ENCODE measurements at regions not wholly inside any gene's neighbourhood (a gene's known extent, or its start where the extent isn't known, plus 50 kb on each side); places are given as distances from the start of the nearest gene placed in this dataset.
A peak's percentile ranks its signal among the peaks of the same experiment; 100 is the strongest.

DNA sequence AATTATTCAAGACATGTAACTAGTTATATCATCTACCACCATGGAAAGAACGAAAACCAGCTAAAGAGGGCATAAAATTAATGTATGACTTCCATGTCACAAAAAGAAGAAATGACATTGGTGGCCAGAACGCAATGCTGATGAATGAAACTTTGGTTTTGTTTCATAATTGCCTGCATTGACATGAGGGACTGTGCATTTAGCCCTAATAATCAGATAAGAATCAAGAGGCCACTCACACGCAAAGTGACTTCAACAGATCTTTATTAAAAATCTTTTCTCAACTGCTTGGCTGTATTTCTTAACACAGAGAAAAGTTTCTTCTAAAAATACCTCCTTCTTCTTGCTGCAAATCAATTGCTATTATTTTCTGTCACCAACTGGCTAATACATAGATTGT, 184.7 kb upstream of the RUNX1 start:
- no peak for DNase-seq

GRCh38 chr21:35232545-35233176, 183.6 kb upstream of the RUNX1 start:
- DNase-seq: peak; percentile 43 to 47

DNA sequence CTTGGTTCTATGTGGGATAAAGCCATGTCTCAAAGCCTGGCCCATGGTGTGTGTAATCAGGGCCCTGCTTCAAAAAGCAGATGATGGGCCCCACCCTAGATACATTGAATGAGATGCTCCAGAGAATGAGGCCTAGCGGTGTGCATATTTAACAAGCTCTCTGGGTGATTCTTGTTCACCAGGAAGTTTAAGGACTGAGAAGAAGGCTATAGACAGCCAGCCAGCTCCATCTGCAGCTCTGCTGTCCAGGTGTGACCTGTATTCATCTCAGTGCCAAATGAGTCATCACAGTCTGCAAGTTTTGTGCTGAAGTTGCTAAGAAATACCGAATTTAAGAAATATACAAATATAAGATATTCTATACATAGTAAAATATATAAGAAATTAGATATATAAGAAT, 182.0 kb upstream of the RUNX1 start:
- DNase-seq: no peak

GRCh38 chr21:35229290-35229689, 180.2 kb upstream of the RUNX1 start:
- no peak for DNase-seq

- no peak for DNase-seq
Observed at GRCh38 chr21:35227786-35228185, 178.7 kb upstream of the RUNX1 start.

- no peak for DNase-seq
Observed at GRCh38 chr21:35226968-35227744, 178.1 kb upstream of the RUNX1 start.

GRCh38 chr21:35226328-35226727, 177.2 kb upstream of the RUNX1 start:
- no peak for DNase-seq

GRCh38 chr21:35225573-35225972, 176.5 kb upstream of the RUNX1 start:
- DNase-seq: no peak

GRCh38 chr21:35223480-35224156, 174.5 kb upstream of the RUNX1 start:
- DNase-seq: no peak

GRCh38 chr21:35222541-35222941, 173.4 kb upstream of the RUNX1 start:
- DNase-seq: no peak

GRCh38 chr21:35222021-35222420, 172.9 kb upstream of the RUNX1 start:
- DNase-seq: no peak

DNA sequence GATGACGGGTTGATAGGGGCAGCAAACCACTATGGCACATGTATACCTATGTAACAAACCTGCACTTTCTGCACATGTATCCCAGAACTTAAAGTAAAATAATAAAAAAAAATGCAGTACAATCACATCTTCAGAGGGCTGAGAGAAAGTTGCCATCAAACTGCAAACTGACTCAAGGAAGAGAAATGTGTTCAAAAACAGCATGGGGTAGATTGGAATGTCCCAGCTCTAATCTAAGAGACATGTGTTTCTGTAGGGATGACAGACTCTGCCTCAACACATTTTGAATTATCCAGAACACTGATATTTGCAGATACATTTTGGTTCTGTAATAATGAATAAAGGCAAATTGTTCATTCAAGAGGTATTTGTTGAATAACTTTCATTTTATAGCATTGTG, 171.2 kb upstream of the RUNX1 start:
- no peak for DNase-seq

DNA sequence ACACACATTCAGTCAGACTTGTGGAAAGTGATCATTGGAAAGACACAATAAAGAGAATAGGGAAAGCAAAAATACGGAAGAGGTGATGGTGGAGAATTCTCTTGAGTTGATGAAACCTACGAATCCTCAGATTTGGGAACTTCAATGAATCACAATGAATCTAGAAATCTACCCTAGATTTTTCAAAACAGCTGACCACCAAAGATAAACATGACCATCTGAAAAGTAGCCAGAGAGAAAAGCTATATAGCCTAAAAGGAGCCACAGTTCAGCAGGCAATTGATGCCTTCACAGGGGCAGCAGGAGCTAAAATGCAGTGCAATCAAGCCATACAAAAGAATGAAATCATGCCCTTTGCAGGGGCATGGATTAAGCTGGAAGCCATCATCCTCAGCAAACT, 170.6 kb upstream of the RUNX1 start:
- no peak for DNase-seq

DNA sequence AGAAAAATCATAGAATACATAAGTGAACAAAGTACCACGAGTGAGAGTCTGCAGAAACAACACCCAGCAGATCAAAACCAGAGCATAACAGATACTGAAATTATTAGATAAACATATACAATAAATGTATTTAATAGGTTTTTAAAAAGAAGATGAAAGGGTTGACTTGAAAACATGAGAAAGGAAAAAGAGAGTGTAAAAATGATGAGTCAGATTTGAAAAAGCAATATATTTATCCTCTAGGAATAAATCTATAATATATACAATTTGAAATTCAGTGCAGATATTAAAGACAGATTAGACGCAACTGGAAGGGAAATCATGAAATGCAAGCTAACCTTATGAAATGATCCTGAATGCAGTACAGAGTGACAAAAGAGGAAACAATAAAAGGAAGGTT, 170.2 kb upstream of the RUNX1 start:
- DNase-seq: no peak

DNA sequence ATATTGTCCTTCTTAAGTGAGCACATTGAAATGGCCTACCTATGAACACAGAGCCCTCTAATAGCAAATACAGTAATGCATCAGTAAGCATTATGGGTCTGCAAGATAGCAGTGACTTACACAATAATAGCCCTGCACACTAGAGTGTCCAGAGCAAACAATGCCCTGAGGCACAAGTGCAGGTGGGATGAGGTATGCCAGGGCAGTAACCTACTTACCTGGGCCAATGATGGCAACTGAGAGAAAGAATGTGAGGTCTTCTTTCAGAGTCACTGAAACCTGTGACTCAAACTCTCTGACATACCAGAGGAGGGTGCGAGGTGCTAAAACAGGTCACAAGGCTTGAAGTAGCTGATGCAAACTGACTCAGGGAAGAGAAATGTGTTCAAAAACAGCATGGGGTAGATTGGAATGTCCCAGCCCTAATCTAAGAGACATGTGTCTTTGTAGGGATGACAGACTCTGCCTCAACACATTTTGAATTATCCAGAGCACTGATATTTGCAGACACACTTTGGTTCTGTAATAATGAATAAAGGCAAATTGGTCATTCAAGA, 168.5 kb upstream of the RUNX1 start:
- peak in 1 of 2 experiments; percentile 74 for DNase-seq

GRCh38 chr21:35216996-35217395, 167.9 kb upstream of the RUNX1 start:
- DNase-seq: no peak

GRCh38 chr21:35215870-35216269, 166.8 kb upstream of the RUNX1 start:
- no peak for DNase-seq

GRCh38 chr21:35212393-35213127, 163.5 kb upstream of the RUNX1 start:
- DNase-seq: no peak

DNA sequence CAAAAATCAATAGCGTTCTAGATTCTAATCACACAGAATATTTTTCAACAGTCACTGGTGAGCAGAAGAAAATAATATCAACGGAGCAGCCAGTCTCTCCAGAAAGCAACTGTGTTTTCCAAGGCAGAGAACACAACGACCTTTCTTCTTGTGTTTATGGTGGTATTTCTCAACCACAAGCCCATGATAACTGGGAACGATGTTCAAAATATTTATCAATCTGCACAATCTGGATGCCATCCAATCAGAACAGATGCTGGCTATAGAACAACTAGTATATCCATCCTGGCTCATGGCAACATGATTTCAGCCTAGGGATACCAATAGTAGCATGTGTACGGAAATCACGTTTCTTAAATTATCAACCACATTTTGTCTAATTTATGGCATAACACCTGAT, 162.7 kb upstream of the RUNX1 start:
- no peak for DNase-seq

DNA sequence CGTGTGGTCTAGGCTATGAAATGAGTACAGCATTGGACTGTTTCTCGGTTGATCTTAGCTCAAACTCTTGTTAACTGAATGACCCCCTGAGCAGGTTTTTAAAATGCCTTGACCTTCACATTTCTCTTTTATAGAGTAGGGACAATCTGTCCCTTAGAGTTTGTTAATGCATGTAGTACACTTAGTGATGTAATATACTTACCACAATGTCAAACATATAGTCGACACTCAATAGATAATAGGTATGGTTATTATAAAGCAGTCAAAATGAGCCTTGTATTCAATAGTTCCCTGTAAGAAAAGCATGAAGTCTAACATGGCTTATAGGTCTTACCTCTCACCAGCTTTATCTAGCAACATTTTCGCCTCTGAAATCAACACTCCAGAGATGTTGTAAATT, 161.0 kb upstream of the RUNX1 start:
- no peak for DNase-seq

DNA sequence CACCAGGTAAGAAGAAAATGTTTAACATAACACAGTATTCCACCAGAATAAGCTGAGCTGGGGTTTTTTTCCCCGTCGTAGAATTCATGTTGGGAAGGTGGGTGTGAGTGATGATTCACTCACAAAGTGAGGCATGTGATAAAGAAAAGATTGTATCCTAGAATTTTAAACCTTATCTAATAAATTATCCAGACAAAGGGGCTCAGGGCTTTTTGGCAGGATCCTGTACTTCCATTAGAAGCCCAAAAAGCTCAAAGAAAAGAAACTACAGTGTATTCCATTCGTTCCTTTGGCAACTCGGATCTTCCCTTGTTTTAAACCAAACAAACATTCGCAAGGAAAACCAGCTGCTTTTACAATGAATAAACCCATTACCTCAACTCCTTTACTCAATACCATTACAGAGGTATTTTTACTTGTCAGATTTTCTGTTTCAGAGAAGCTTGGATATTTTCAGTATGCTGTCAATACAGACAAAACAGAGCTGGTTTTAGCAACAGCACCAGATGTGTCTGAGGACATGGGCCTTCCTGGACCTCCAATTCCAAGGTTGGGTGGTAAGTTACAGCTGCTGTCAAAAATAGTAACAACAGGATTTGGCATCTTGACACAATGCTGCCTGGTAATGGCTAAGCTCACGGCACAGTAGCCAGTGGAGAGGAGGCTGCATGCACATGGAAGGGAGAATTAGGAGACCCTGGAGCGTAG, 159.9 kb upstream of the RUNX1 start:
- DNase-seq: no peak

DNA sequence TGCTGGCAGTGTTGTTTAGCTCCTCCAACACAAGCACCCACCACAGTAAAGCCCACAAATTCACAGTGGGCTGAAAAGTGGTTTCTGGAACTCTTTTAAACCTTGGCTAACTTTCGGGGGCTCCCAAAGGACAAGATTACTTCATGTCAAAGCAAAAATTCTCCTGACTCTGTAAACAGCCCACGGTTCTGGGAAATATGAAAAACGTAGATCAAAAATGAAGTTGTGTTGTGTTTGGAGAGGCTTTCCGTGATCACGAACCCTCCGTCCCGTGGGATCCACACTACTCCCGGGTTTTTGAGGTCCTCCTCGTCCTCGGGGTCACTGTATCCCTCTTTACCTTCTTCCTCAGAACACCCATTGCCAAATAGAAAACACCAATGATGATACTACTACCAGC, 159.0 kb upstream of the RUNX1 start:
- no peak for DNase-seq

DNA sequence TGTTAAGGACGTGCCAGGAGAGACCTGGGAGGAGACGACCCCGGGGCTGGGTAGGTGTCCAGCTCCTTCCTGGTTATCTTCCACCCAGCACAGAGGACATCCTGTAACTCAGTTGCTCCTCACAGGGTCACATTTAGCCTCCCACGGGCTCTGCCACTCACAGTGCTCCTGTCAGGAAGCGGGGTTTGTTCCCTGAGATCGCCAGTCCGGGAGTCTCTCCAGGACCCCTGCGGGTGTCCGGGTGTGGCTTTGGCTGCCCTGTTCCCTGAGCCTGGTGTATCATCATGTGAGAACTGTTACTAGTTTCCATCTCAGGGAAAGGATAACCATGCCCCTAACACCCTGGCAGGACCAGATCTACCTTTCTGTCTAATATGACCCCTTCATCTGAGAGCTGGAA, 158.2 kb upstream of the RUNX1 start:
- DNase-seq: no peak
